HepG2 (cell line): ENCODE measurements at regions not wholly inside any gene's neighbourhood (a gene's known extent, or its start where the extent isn't known, plus 50 kb on each side); places are given as distances from the start of the nearest gene placed in this dataset.

ENCODE experiments used
- ATAC-seq: fragments of 200-7000 bp; cut with Tn5 transposase; 3 replicates; pipeline ENCODE4 v1.9.1; 2020; ENCODE audit warnings: mild to moderate bottlenecking, moderate library complexity
- BruUV-seq: library from RNA; stranded (reverse); fragments of 400-500 nt; replicated peaks from 2 replicates; lab custom pipeline; 2021; lab: Mats Ljungman, UMichigan
- CTCF ChIA-PET: fragments of 300-600 bp; formaldehyde crosslinking; extraction: SDS; loops from one replicate; lab custom pipeline; 2021; ENCODE audit warnings: low total read pairs, inconsistent platforms, low intra/inter-chr PET ratio; lab: Yijun Ruan, JAX
- POLR2A ChIA-PET: fragments of 350-600 bp; sonication (Branson Sonifier 250); formaldehyde crosslinking; loops from one replicate; lab custom pipeline; 2020; ENCODE audit warnings: antibody characterized with exemption, inconsistent platforms; lab: Yijun Ruan, JAX
- DNase-seq: peaks from one replicate; pipeline ENCODE4 v3.0.0-alpha.2; 2015; ENCODE audit warnings: low spot score
- FAIRE-seq: peaks from 3 replicates; lab custom pipeline; 2011; peaks lifted over from hg19 to GRCh38; lab: Jason Lieb, UNC
- H2AFZ ChIP-seq: one replicate; pipeline ENCODE4 v1.6.1; 2011; ENCODE audit warnings: low read length, inconsistent platforms
- H3K27ac ChIP-seq: fragments of 300-600 bp; 3 replicates; pipeline ENCODE4 v1.8.0; 2011; ENCODE audit warnings: mixed run types, mild to moderate bottlenecking, mixed read lengths, low read length, inconsistent platforms; ENCODE audit not compliant: insufficient read depth; ENCODE audit errors: extremely low read length
- H3K27me3 ChIP-seq, 2 experiments: fragments of 200-600 bp in 1 of 2; 2 replicates in 1 of 2; 3 replicates in 1 of 2; pipeline versions ENCODE4 v1.6.0 to v1.8.0; 2011; ENCODE audit warnings: low read length in 2 of 2, mild to moderate bottlenecking in 2 of 2, moderate library complexity in 2 of 2, inconsistent platforms in 1 of 2; ENCODE audit not compliant: insufficient read depth in 2 of 2, control insufficient read depth in 1 of 2
- H3K36me3 ChIP-seq, 2 experiments: fragments of 200-600 bp in 1 of 2; replicated peaks in 1 of 2; 2 replicates in 1 of 2; 3 replicates in 1 of 2; pipeline versions ENCODE4 v1.5.1 to v1.8.0; 2011; ENCODE audit warnings: low read length in 2 of 2, inconsistent platforms in 1 of 2; ENCODE audit not compliant: insufficient read depth in 2 of 2, control insufficient read depth in 1 of 2
- H3K4me1 ChIP-seq: 2 replicates; pipeline ENCODE4 v1.5.1; 2012; ENCODE audit warnings: low read length, inconsistent platforms; ENCODE audit not compliant: insufficient read depth
- H3K4me2 ChIP-seq: 2 replicates; pipeline ENCODE4 v1.6.0; 2011; ENCODE audit warnings: low read depth, low read length, inconsistent platforms
- H3K4me3 ChIP-seq, 3 experiments: fragments of 200-600 bp in 1 of 3; sonication (generic), shearing (Covaris generic) in 1 of 3; replicated peaks in 1 of 3; 2 replicates each; pipeline ENCODE4 v1.5.1; 2011 to 2016; ENCODE audit warnings: low read length in 3 of 3, inconsistent platforms in 2 of 3, low read depth in 2 of 3, mild to moderate bottlenecking in 2 of 3, control low read depth in 1 of 3, mixed read lengths in 1 of 3; ENCODE audit not compliant: insufficient read depth in 1 of 3
- H3K79me2 ChIP-seq: one replicate; pipeline ENCODE4 v1.6.1; 2011; ENCODE audit warnings: low read length, inconsistent platforms; ENCODE audit not compliant: insufficient read depth
- H3K9ac ChIP-seq: 2 replicates; pipeline ENCODE4 v1.6.0; 2011; ENCODE audit warnings: mild to moderate bottlenecking, low read depth, low read length, inconsistent platforms; ENCODE audit not compliant: insufficient read depth
- H3K9me3 ChIP-seq: 2 replicates; pipeline ENCODE4 v1.5.1; 2012; ENCODE audit warnings: mild to moderate bottlenecking, low read length
- H4K20me1 ChIP-seq: 2 replicates; pipeline ENCODE4 v1.6.0; 2011; ENCODE audit warnings: inconsistent platforms, mild to moderate bottlenecking, low read length, moderate library complexity; ENCODE audit not compliant: insufficient read depth
- HES4 ChIP-seq: sonication (generic); formaldehyde crosslinking; IDR thresholded peaks from 2 replicates; pipeline ENCODE4 v1.9.0; 2021; ENCODE audit warnings: mild to moderate bottlenecking, missing genetic modification reagents, borderline replicate concordance
- HNRNPL ChIP-seq: fragments of 200-400 bp; formaldehyde crosslinking; IDR thresholded peaks from 2 replicates; pipeline ENCODE4 v1.6.1; 2017; ENCODE audit warnings: mild to moderate bottlenecking, low read depth, low read length
- KLF13 ChIP-seq: sonication (generic); formaldehyde crosslinking; IDR thresholded peaks from 2 replicates; pipeline ENCODE4 v1.4.0; 2020; ENCODE audit warnings: mild to moderate bottlenecking, missing genetic modification reagents
- KMT2A ChIP-seq: sonication (generic); formaldehyde crosslinking; IDR thresholded peaks from 2 replicates; pipeline ENCODE4 v1.4.0; 2020; ENCODE audit warnings: missing genetic modification reagents
- NFKB2 ChIP-seq: sonication (generic); formaldehyde crosslinking; IDR thresholded peaks from 2 replicates; pipeline ENCODE4 v1.4.0; 2020; ENCODE audit warnings: missing genetic modification reagents, borderline replicate concordance
- POLR2A ChIP-seq, 2 experiments: IDR thresholded peaks; 2 replicates each; pipeline ENCODE4 v1.6.1; 2011; ENCODE audit warnings: low read depth in 2 of 2, low read length in 2 of 2, mild to moderate bottlenecking in 1 of 2, moderate library complexity in 1 of 2; ENCODE audit not compliant: insufficient read depth in 1 of 2
- RORA ChIP-seq: sonication (generic); formaldehyde crosslinking; IDR thresholded peaks from 2 replicates; pipeline ENCODE4 v1.5.0; 2020; ENCODE audit warnings: mild to moderate bottlenecking, missing genetic modification reagents, moderate library complexity
- ZBTB3 ChIP-seq: sonication (generic); formaldehyde crosslinking; IDR thresholded peaks from 2 replicates; pipeline ENCODE4 v1.4.0; 2020; ENCODE audit warnings: low read depth, mild to moderate bottlenecking, moderate library complexity, missing genetic modification reagents, borderline replicate concordance
- ZBTB7B ChIP-seq: sonication (generic); formaldehyde crosslinking; IDR thresholded peaks from 2 replicates; pipeline ENCODE4 v1.4.0; 2020; ENCODE audit warnings: missing genetic modification reagents
- ZC3H4 ChIP-seq: sonication (generic); formaldehyde crosslinking; IDR thresholded peaks from 2 replicates; pipeline ENCODE4 v1.4.0; 2020; ENCODE audit warnings: missing genetic modification reagents, borderline replicate concordance
- ZNF230 ChIP-seq: sonication (generic); formaldehyde crosslinking; IDR thresholded peaks from 2 replicates; pipeline ENCODE4 v1.4.0; 2020; ENCODE audit warnings: mild to moderate bottlenecking, missing genetic modification reagents
- ZNF3 ChIP-seq: IDR thresholded peaks from 2 replicates; pipeline ENCODE4 v1.7.0; 2017; ENCODE audit warnings: inconsistent platforms
- ZNF609 ChIP-seq: sonication (generic); formaldehyde crosslinking; IDR thresholded peaks from 2 replicates; pipeline ENCODE4 v1.4.0; 2020; ENCODE audit warnings: mild to moderate bottlenecking, missing genetic modification reagents, borderline replicate concordance
- ZNF775 ChIP-seq: sonication (generic); formaldehyde crosslinking; IDR thresholded peaks from 2 replicates; pipeline ENCODE4 v1.4.0; 2020; ENCODE audit warnings: missing genetic modification reagents, mild to moderate bottlenecking, moderate library complexity, borderline replicate concordance
- ZNF788 ChIP-seq: sonication (generic); formaldehyde crosslinking; IDR thresholded peaks from 2 replicates; pipeline ENCODE4 v1.5.0; 2020; ENCODE audit warnings: mild to moderate bottlenecking, missing genetic modification reagents, borderline replicate concordance
- WGBS: methylation state at CpG from one replicate; pipeline ENCODE4 v1.1.6; 2017; ENCODE audit warnings: low lambda C conversion rate; 5-methylcytosine and 5-hydroxymethylcytosine counted together
- in situ Hi-C: cut with HindIII; loops from 2 replicates; pipeline ENCODE4 v1.10.0; 2017; ENCODE audit warnings: low pct_unique_long_range_greater_than_20kb; ENCODE audit not compliant: extremely low pct_ligation_motif_present
- intact Hi-C: fragments of 100-400 bp; cut with micrococcal nuclease; formaldehyde crosslinking; loops from one replicate; pipeline ENCODE4 v1.10.0; 2022; ENCODE audit not compliant: unreplicated experiment
- TF ChIP-seq, protein P1 (sequence below): sonication (generic); formaldehyde crosslinking; IDR thresholded peaks from 2 replicates; pipeline ENCODE4 v1.4.0; 2020; ENCODE audit warnings: low read depth, mild to moderate bottlenecking, missing genetic modification reagents
- TF ChIP-seq, protein P2 (sequence below): sonication (generic); formaldehyde crosslinking; IDR thresholded peaks from 2 replicates; pipeline ENCODE4 v1.8.0; 2022; ENCODE audit warnings: mild to moderate bottlenecking, missing genetic modification reagents, moderate library complexity

DNA sequence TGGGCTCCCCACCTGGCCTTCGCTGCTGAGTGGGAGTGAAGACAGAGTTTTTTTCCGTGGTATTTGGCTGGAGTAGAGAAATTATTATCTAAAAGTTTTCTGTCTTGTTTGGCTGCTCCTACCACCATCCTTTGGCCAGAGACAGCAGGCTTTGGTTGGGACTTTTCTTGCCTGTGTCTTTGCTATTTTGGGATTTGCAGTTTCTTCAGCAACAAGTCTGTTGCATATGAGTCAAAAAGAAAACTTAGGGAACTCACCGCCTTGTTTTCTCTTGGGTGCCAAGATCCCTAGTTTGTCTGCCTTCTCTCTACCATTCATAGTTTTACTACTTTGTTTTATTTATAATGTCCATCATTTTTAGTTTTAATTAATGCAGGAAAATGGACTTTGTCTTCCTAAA is 683.8 kb downstream of the DOK5 start:
- no peaks in the 10 kb centered on the region for H3K79me2 ChIP-seq
- no peak for FAIRE-seq
- no peak for TF ChIP-seq HNRNPL
- TF ChIP-seq, protein P1, sequence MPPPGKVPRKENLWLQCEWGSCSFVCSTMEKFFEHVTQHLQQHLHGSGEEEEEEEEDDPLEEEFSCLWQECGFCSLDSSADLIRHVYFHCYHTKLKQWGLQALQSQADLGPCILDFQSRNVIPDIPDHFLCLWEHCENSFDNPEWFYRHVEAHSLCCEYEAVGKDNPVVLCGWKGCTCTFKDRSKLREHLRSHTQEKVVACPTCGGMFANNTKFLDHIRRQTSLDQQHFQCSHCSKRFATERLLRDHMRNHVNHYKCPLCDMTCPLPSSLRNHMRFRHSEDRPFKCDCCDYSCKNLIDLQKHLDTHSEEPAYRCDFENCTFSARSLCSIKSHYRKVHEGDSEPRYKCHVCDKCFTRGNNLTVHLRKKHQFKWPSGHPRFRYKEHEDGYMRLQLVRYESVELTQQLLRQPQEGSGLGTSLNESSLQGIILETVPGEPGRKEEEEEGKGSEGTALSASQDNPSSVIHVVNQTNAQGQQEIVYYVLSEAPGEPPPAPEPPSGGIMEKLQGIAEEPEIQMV (CRISPR knock-in tag), result no peak
- TF ChIP-seq HES4 (CRISPR knock-in tag), result no peak
- no peak for TF ChIP-seq ZNF788
- TF ChIP-seq ZC3H4 (CRISPR knock-in tag), result no peak
- no peak for TF ChIP-seq ZNF775 (CRISPR knock-in tag)
- TF ChIP-seq, protein P2, sequence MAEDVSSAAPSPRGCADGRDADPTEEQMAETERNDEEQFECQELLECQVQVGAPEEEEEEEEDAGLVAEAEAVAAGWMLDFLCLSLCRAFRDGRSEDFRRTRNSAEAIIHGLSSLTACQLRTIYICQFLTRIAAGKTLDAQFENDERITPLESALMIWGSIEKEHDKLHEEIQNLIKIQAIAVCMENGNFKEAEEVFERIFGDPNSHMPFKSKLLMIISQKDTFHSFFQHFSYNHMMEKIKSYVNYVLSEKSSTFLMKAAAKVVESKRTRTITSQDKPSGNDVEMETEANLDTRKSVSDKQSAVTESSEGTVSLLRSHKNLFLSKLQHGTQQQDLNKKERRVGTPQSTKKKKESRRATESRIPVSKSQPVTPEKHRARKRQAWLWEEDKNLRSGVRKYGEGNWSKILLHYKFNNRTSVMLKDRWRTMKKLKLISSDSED (CRISPR knock-in tag), result no peak
- TF ChIP-seq ZNF230 (CRISPR knock-in tag), result no peak
- TF ChIP-seq ZBTB3 (CRISPR knock-in tag), result no peak
- no peak for TF ChIP-seq ZNF3 (CRISPR knock-in tag)
- no peak for TF ChIP-seq KMT2A
- no peak for TF ChIP-seq POLR2A (IDR thresholded peaks at IDR 0.05; ENCODE audit: insufficient read depth in 1 of 2, low read depth in 2 of 2, low read length in 2 of 2)
- no peak for TF ChIP-seq ZNF609 (CRISPR knock-in tag)
- no peak for TF ChIP-seq RORA (CRISPR knock-in tag)
- no peak for TF ChIP-seq ZBTB7B (CRISPR knock-in tag)
- TF ChIP-seq NFKB2 (CRISPR knock-in tag), result no peak
- no peak for TF ChIP-seq KLF13 (CRISPR knock-in tag)
- TF ChIP-seq, all 625 proteins: peak for 0
- WGBS, result 19% methylated on average over 3 of the region's 3 CpGs
- DNase-seq, result no peak
- in situ Hi-C loops (no loop called here), intact Hi-C loops (no loop called here)
- ATAC-seq, result no peak
- Histone ChIP-seq H4K20me1 (no peaks in the 10 kb centered on the region), H3K4me2 (no peak overlapping the region), H3K27me3 (no peaks in the 10 kb centered on the region), H3K36me3 (no peaks in the 10 kb centered on the region), H2AFZ (no peak overlapping the region), H3K9me3 (peaks cover 97% of the 10 kb centered on the region), H3K4me3 (no peak overlapping the region), H3K27ac (no peak overlapping the region), H3K4me1 (no peaks in the 10 kb centered on the region), H3K9ac (no peak overlapping the region)
- no TSS peak for BruUV-seq
- ChIA-PET CTCF (no interaction called here), POLR2A (no interaction called here)
